Natural killer cell (primary cell): ENCODE measurements at regions not wholly inside any gene's neighbourhood (a gene's known extent, or its start where the extent isn't known, plus 50 kb on each side); places are given as distances from the start of the nearest gene placed in this dataset.

Source experiments
- ATAC-seq, 3 donors: fragments of 150-1000 bp in 2 of 3; fragments of 200-7000 bp in 1 of 3; cut with Tn5 transposase; 1 replicate in 1 of 3; 2 replicates in 2 of 3; pipeline ENCODE4 v1.10.0; 2021; ENCODE audit warnings: mild to moderate bottlenecking in 2 of 3, moderate library complexity in 2 of 3
- DNase-seq, 2 donors: peaks; one replicate each; pipeline versions ENCODE4 v3.0.0 to v3.0.0-alpha.2; 2013 to 2021; ENCODE audit warnings: mixed read lengths in 1 of 2
- H3K27ac ChIP-seq: one replicate; pipeline ENCODE4 v1.5.1; 2013; ENCODE audit warnings: mild to moderate bottlenecking, low read length
- H3K27me3 ChIP-seq: one replicate; pipeline ENCODE4 v1.6.1; 2013; ENCODE audit warnings: low read length; ENCODE audit not compliant: control insufficient read depth, insufficient read depth
- H3K36me3 ChIP-seq: one replicate; pipeline ENCODE4 v1.6.1; 2013; ENCODE audit warnings: low read length; ENCODE audit not compliant: control insufficient read depth, insufficient read depth
- H3K4me1 ChIP-seq: one replicate; pipeline ENCODE4 v1.6.1; 2013; ENCODE audit warnings: low read length; ENCODE audit not compliant: control insufficient read depth, insufficient read depth
- H3K4me3 ChIP-seq: one replicate; pipeline ENCODE4 v1.5.1; 2013; ENCODE audit warnings: low read length
- H3K9me3 ChIP-seq: one replicate; pipeline ENCODE4 v1.6.1; 2013; ENCODE audit warnings: low read length; ENCODE audit not compliant: control insufficient read depth, insufficient read depth
- H3K27ac Mint-ChIP-seq, 2 donors: one replicate each; pipeline ENCODE4 v1.8.0; 2022; ENCODE audit warnings: mild to moderate bottlenecking in 2 of 2, mixed read lengths in 2 of 2, moderate library complexity in 1 of 2
- H3K27me3 Mint-ChIP-seq, 2 donors: one replicate each; pipeline ENCODE4 v1.8.0; 2022; ENCODE audit warnings: low read depth in 2 of 2, mixed read lengths in 2 of 2
- H3K36me3 Mint-ChIP-seq: one replicate; pipeline ENCODE4 v1.8.0; 2022; ENCODE audit warnings: mixed read lengths
- H3K4me1 Mint-ChIP-seq, 2 donors: one replicate each; pipeline ENCODE4 v1.8.0; 2022; ENCODE audit warnings: mixed read lengths in 2 of 2
- H3K4me3 Mint-ChIP-seq: one replicate; pipeline ENCODE4 v1.8.0; 2022; ENCODE audit warnings: mild to moderate bottlenecking, moderate library complexity, mixed read lengths
- H3K9me3 Mint-ChIP-seq, 2 donors: one replicate each; pipeline ENCODE4 v1.8.0; 2022; ENCODE audit warnings: mixed read lengths in 2 of 2
- CTCF ChIP-seq: fragments of 200-600 bp; IDR thresholded peaks from one replicate; pipeline ENCODE4 v1.8.0; 2022; ENCODE audit warnings: antibody characterized with exemption
- WGBS: methylation state at CpG from one replicate; pipeline ENCODE4 v1.1.7; 2013; ENCODE audit warnings: missing lambda C conversion rate; ENCODE audit not compliant: insufficient coverage; 5-methylcytosine and 5-hydroxymethylcytosine counted together
- intact Hi-C: fragments of 100-400 bp; cut with micrococcal nuclease; formaldehyde crosslinking; loops from one replicate; pipeline ENCODE4 v1.14.2; 2022

GRCh38 chr4:3364634-3365314 is 72.0 kb downstream of the RGS12 start:
- Mint-ChIP-seq H3K27me3 (peaks cover 2 to 13% of the 10 kb centered on the region in 2 donors), H3K4me3 (no peak overlapping the region), H3K4me1 (peaks cover 4 to 59% of the 10 kb centered on the region in 2 donors), H3K9me3 (peaks cover 0 to 2% of the 10 kb centered on the region in 2 donors), H3K27ac (no peak overlapping the region), H3K36me3 (no peaks in the 10 kb centered on the region)
- ATAC-seq (no peak), DNase-seq (no peak)
- Histone ChIP-seq H3K4me1 (peaks cover 22% of the 10 kb centered on the region), H3K36me3 (no peaks in the 10 kb centered on the region), H3K27me3 (peaks cover 2% of the 10 kb centered on the region), H3K4me3 (no peak overlapping the region), H3K27ac (no peak overlapping the region), H3K9me3 (no peaks in the 10 kb centered on the region)
- 84% methylated on average over 18 of the region's 18 CpGs for WGBS
- no peak for TF ChIP-seq CTCF
- intact Hi-C loops, result no loop called here

GRCh38 chr4:3365326-3365725 is 72.5 kb downstream of the RGS12 start:
- Histone ChIP-seq H3K27ac (no peak overlapping the region), H3K36me3 (no peaks in the 10 kb centered on the region), H3K27me3 (peaks cover 2% of the 10 kb centered on the region), H3K4me1 (peaks cover 27% of the 10 kb centered on the region), H3K4me3 (no peak overlapping the region), H3K9me3 (no peaks in the 10 kb centered on the region)
- Mint-ChIP-seq H3K9me3 (peaks cover 0 to 2% of the 10 kb centered on the region in 2 donors), H3K36me3 (no peaks in the 10 kb centered on the region), H3K4me3 (no peak overlapping the region), H3K27me3 (peaks cover 8 to 17% of the 10 kb centered on the region in 2 donors), H3K4me1 (peaks cover 10 to 65% of the 10 kb centered on the region in 2 donors), H3K27ac (no peak overlapping the region)
- DNase-seq, result no peak
- no peak for TF ChIP-seq CTCF
- ATAC-seq, result no peak
- 95% methylated on average over 11 of the region's 11 CpGs for WGBS
- intact Hi-C loops, result no loop called here

- TF ChIP-seq CTCF, result no peak
- intact Hi-C loops, result no loop called here
- no peaks in the 10 kb centered on the region for H3K9me3 ChIP-seq
- Mint-ChIP-seq H3K36me3 (no peaks in the 10 kb centered on the region), H3K27ac (no peak overlapping the region), H3K9me3 (peaks cover 0 to 2% of the 10 kb centered on the region in 2 donors), H3K4me1 (peaks cover 11 to 63% of the 10 kb centered on the region in 2 donors), H3K27me3 (peaks cover 8 to 17% of the 10 kb centered on the region in 2 donors), H3K4me3 (no peak overlapping the region)
- no peak overlapping the region for H3K27ac ChIP-seq
- H3K36me3 ChIP-seq, result no peaks in the 10 kb centered on the region
- DNase-seq, result no peak
- H3K4me1 ChIP-seq, result peaks cover 29% of the 10 kb centered on the region
- ATAC-seq, result no peak
- no peak overlapping the region for H3K4me3 ChIP-seq
- H3K27me3 ChIP-seq, result peaks cover 2% of the 10 kb centered on the region
- 94% methylated on average over 30 of the region's 30 CpGs for WGBS
Measured at GRCh38 chr4:3365871-3366842, 73.3 kb downstream of the RGS12 start.
